Gastrocnemius medialis (tissue), 4 donors: ENCODE measurements at regions not wholly inside any gene's neighbourhood (a gene's known extent, or its start where the extent isn't known, plus 50 kb on each side); places are given as distances from the start of the nearest gene placed in this dataset.

ENCODE experiments used
- CTCF ChIP-seq, 5 experiments: fragments of 450-650 bp in 3 of 5; fragments of 200-600 bp in 2 of 5; sonication (generic) in 2 of 5; IDR thresholded peaks in 4 of 5; conservative IDR thresholded peaks in 1 of 5; 1 replicate in 4 of 5; 2 replicates in 1 of 5; pipeline ENCODE4 v1.5.1; 2016 to 2019; ENCODE audit warnings: antibody characterized with exemption in 5 of 5, mild to moderate bottlenecking in 3 of 5, moderate library complexity in 3 of 5
- POLR2A ChIP-seq, 2 donors: fragments of 450-650 bp; IDR thresholded peaks; one replicate each; pipeline ENCODE4 v1.6.1; 2017; ENCODE audit warnings: antibody characterized with exemption in 2 of 2, mild to moderate bottlenecking in 2 of 2, moderate library complexity in 2 of 2

GRCh38 chr3:102630531-102630930, 195.7 kb downstream of the ZPLD1 start:
- TF ChIP-seq CTCF (IDR thresholded peaks at IDR 0.05 in 4 of 5, conservative IDR thresholded peaks at IDR 0.05 in 1 of 5) (no peak), POLR2A (IDR thresholded peaks at IDR 0.05) (no peak)
